ENCODE measurements at regions not wholly inside any gene's neighbourhood (a gene's known extent, or its start where the extent isn't known, plus 50 kb on each side); places are given as distances from the start of the nearest gene placed in this dataset.

DNA sequence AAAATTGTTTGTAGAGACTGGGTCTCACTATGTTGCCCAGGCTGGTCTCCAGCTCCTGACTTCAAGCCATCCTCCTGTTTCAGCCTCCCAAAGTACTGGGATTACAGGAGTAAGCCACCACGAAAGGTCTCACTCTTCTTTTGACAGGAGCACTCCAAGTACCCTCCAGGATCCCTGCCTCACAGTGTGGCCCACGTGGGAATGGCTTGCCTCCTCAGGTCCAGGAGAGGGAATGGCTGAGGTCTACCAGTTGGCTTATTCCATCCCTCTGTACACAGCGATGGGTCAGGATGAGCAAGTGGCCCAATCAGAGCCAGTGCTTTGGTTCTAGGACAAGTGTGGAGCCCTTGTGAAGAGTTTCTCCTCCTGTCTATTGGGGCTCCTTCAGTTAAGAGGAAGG is 73.7 kb upstream of the ZNF423 start:
- no peaks in the 10 kb centered on the region for H3K36me3 Mint-ChIP-seq (ENCODE audit: insufficient read depth in 1 of 3, low read depth in 3 of 3)
- Histone ChIP-seq H3K27me3 (ENCODE audit: insufficient read depth, low read length) (no peaks in the 10 kb centered on the region; the same call in 1 of the 2 replicates), H4K5ac (ENCODE audit: insufficient read length, low read depth, low read length) (no peak overlapping the region), H2BK15ac (ENCODE audit: low read depth, low read length) (no peak overlapping the region), H2AFZ (ENCODE audit: low read length) (no peak overlapping the region), H4K91ac (ENCODE audit: insufficient read length, low read depth, low read length) (no peak overlapping the region), H3K18ac (ENCODE audit: insufficient read length, low read depth, low read length) (no peak overlapping the region), H3K23me2 (ENCODE audit: insufficient read length, low read depth, low read length, poor library complexity, severe bottlenecking) (no peaks in the 10 kb centered on the region), H2BK5ac (ENCODE audit: insufficient read length, low read length) (no peak overlapping the region), H3K56ac (ENCODE audit: insufficient read length, low read depth, low read length) (no peak overlapping the region), H3K79me1 (ENCODE audit: insufficient read depth, low read depth, low read length, poor library complexity, severe bottlenecking) (no peaks in the 10 kb centered on the region), H4K20me1 (ENCODE audit: control insufficient read depth, insufficient read depth, insufficient read length) (no peaks in the 10 kb centered on the region), H2AK5ac (ENCODE audit: insufficient read length, low read length) (no peak overlapping the region), H3K4me1 (ENCODE audit: insufficient read depth, low read length) (no peaks in the 10 kb centered on the region), H3K4ac (ENCODE audit: low read depth, low read length) (no peak overlapping the region), H3K9ac (ENCODE audit: extremely low read depth, insufficient read length, low read length) (no peak overlapping the region), H4K8ac (replicated peaks; ENCODE audit: insufficient read length, low read depth, low read length) (no peak overlapping the region), H3K9me3 (ENCODE audit: control insufficient read depth, low read depth, low read length) (no peaks in the 10 kb centered on the region), H3T11ph (ENCODE audit: low read length) (no peak overlapping the region), H3K79me2 (ENCODE audit: insufficient read depth, low read length) (no peaks in the 10 kb centered on the region), H3K14ac (ENCODE audit: insufficient read depth, low read length) (no peak overlapping the region), H2BK20ac (ENCODE audit: low read depth, low read length, poor library complexity, severe bottlenecking) (no peak overlapping the region), H3K4me2 (ENCODE audit: insufficient read depth, insufficient read length, low read length) (no peak overlapping the region), H2BK12ac (ENCODE audit: insufficient read length, low read depth, low read length) (no peak overlapping the region), H2BK120ac (ENCODE audit: low read depth, low read length, poor library complexity, severe bottlenecking) (no peak overlapping the region), H3K27ac (ENCODE audit: insufficient read length, low read depth, low read length) (no peak overlapping the region), H3K23ac (ENCODE audit: insufficient read length, low read depth, low read length) (no peak overlapping the region)
- H3K27ac Mint-ChIP-seq, result no peak overlapping the region
- 0 out of 5 replicates have a peak, but pooled peaks cover 0 to 3% of the 10 kb centered on the region in 2 experiments for H3K9me3 Mint-ChIP-seq
- no CpG with 5 or more reads among the region's 3 CpGs for WGBS (ENCODE audit: extremely low coverage, insufficient read length, low lambda C conversion rate)
- H3K4me1 Mint-ChIP-seq, result peaks cover 7 to 10% of the 10 kb centered on the region in 2 experiments
- H3K27me3 Mint-ChIP-seq (ENCODE audit: low read depth), result peaks cover 20% of the 10 kb centered on the region
- H3K4me3 Mint-ChIP-seq, result no peak overlapping the region
- TF ChIP-seq, protein P1, sequence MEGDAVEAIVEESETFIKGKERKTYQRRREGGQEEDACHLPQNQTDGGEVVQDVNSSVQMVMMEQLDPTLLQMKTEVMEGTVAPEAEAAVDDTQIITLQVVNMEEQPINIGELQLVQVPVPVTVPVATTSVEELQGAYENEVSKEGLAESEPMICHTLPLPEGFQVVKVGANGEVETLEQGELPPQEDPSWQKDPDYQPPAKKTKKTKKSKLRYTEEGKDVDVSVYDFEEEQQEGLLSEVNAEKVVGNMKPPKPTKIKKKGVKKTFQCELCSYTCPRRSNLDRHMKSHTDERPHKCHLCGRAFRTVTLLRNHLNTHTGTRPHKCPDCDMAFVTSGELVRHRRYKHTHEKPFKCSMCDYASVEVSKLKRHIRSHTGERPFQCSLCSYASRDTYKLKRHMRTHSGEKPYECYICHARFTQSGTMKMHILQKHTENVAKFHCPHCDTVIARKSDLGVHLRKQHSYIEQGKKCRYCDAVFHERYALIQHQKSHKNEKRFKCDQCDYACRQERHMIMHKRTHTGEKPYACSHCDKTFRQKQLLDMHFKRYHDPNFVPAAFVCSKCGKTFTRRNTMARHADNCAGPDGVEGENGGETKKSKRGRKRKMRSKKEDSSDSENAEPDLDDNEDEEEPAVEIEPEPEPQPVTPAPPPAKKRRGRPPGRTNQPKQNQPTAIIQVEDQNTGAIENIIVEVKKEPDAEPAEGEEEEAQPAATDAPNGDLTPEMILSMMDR (conservative IDR thresholded peaks at IDR 0.05), result no peak
- no peak for DNase-seq

All from H9 (cell line).